HEK293 (cell line): ENCODE measurements at regions not wholly inside any gene's neighbourhood (a gene's known extent, or its start where the extent isn't known, plus 50 kb on each side); places are given as distances from the start of the nearest gene placed in this dataset.

Experiments
- BCL6B ChIP-seq: fragments of 450-650 bp; formaldehyde crosslinking; IDR thresholded peaks from 2 replicates; pipeline ENCODE4 v1.5.1; 2017; ENCODE audit warnings: missing biosample characterization, missing genetic modification characterization
- CTCF ChIP-seq: fragments of 450-650 bp; formaldehyde crosslinking; IDR thresholded peaks from 2 replicates; pipeline ENCODE4 v1.5.1; 2016; ENCODE audit warnings: missing biosample characterization, missing genetic modification characterization
- MYNN ChIP-seq: fragments of 450-650 bp; formaldehyde crosslinking; IDR thresholded peaks from 2 replicates; pipeline ENCODE4 v1.5.1; 2016; ENCODE audit warnings: missing biosample characterization, missing genetic modification characterization, borderline replicate concordance
- PRDM1 ChIP-seq: fragments of 450-650 bp; formaldehyde crosslinking; IDR thresholded peaks from 2 replicates; pipeline ENCODE4; 2016; ENCODE audit warnings: missing biosample characterization, missing genetic modification characterization
- YY2 ChIP-seq: fragments of 450-650 bp; formaldehyde crosslinking; IDR thresholded peaks from 2 replicates; pipeline ENCODE4 v1.5.1; 2016; ENCODE audit warnings: missing biosample characterization, missing genetic modification characterization
- ZNF280D ChIP-seq: fragments of 450-650 bp; formaldehyde crosslinking; IDR thresholded peaks from 2 replicates; pipeline ENCODE4 v1.5.1; 2016; ENCODE audit warnings: missing biosample characterization, missing genetic modification characterization
- ZNF302 ChIP-seq: fragments of 450-650 bp; formaldehyde crosslinking; IDR thresholded peaks from 2 replicates; pipeline ENCODE4 v1.5.1; 2016; ENCODE audit warnings: missing biosample characterization, missing genetic modification characterization, low read depth
- ZNF350 ChIP-seq: fragments of 450-650 bp; formaldehyde crosslinking; IDR thresholded peaks from 2 replicates; pipeline ENCODE4 v1.5.0; 2017; ENCODE audit warnings: missing biosample characterization, mild to moderate bottlenecking, missing genetic modification characterization
- ZNF558 ChIP-seq: fragments of 450-650 bp; formaldehyde crosslinking; IDR thresholded peaks from 2 replicates; pipeline ENCODE4 v1.5.1; 2016; ENCODE audit warnings: missing biosample characterization, missing genetic modification characterization
- ZNF658 ChIP-seq: fragments of 450-650 bp; formaldehyde crosslinking; IDR thresholded peaks from 2 replicates; pipeline ENCODE4; 2016; ENCODE audit warnings: missing biosample characterization, missing genetic modification characterization

- TF ChIP-seq YY2 (tag by site-specific recombination) (no peak), BCL6B (tag by site-specific recombination) (no peak), CTCF (tag by site-specific recombination) (no peak), ZNF658 (tag by site-specific recombination) (no peak), MYNN (tag by site-specific recombination) (no peak), ZNF302 (tag by site-specific recombination) (no peak), ZNF350 (tag by site-specific recombination) (no peak), PRDM1 (tag by site-specific recombination) (no peak), ZNF280D (tag by site-specific recombination) (no peak), ZNF558 (tag by site-specific recombination) (no peak)
Measured at GRCh38 chr1:162950187-162950586, 89.2 kb upstream of the CCDC190 start.
